HepG2 (cell line): ENCODE measurements at regions not wholly inside any gene's neighbourhood (a gene's known extent, or its start where the extent isn't known, plus 50 kb on each side); places are given as distances from the start of the nearest gene placed in this dataset.

ENCODE experiments used
- ARID4A ChIP-seq: sonication (generic); formaldehyde crosslinking; IDR thresholded peaks from 2 replicates; pipeline ENCODE4 v1.5.0; 2020; ENCODE audit warnings: mild to moderate bottlenecking, missing genetic modification reagents, borderline replicate concordance
- CTCF ChIP-seq: sonication (generic); formaldehyde crosslinking; IDR thresholded peaks from 2 replicates; pipeline ENCODE4 v1.5.0; 2020; ENCODE audit warnings: mild to moderate bottlenecking, missing genetic modification reagents, moderate library complexity
- EHMT2 ChIP-seq: fragments of 200-600 bp; sonication (generic); IDR thresholded peaks from 2 replicates; pipeline ENCODE4 v1.7.0; 2017; ENCODE audit warnings: antibody characterized with exemption, low read depth, low read length, borderline replicate concordance
- MBD4 ChIP-seq: IDR thresholded peaks from 2 replicates; pipeline ENCODE4 v1.6.1; 2012; ENCODE audit warnings: low read length, inconsistent platforms, borderline replicate concordance
- PAXIP1 ChIP-seq: sonication (generic); formaldehyde crosslinking; conservative IDR thresholded peaks from 2 replicates; pipeline ENCODE4 v1.4.0; 2020; ENCODE audit warnings: mild to moderate bottlenecking, missing genetic modification reagents, moderate library complexity
- SMAD3 ChIP-seq: sonication (generic); formaldehyde crosslinking; IDR thresholded peaks from 2 replicates; pipeline ENCODE4 v1.4.0; 2020; ENCODE audit warnings: missing genetic modification reagents
- XRCC5 ChIP-seq: fragments of 200-400 bp; formaldehyde crosslinking; optimal IDR thresholded peaks from 2 replicates; pipeline ENCODE3; 2017; ENCODE audit warnings: mild to moderate bottlenecking, low read length
- ZBTB33 ChIP-seq: sonication (generic); formaldehyde crosslinking; IDR thresholded peaks from 2 replicates; pipeline ENCODE4 v1.4.0; 2020; ENCODE audit warnings: missing genetic modification reagents
- ZFY ChIP-seq: sonication (generic); formaldehyde crosslinking; IDR thresholded peaks from 2 replicates; pipeline ENCODE4 v1.4.0; 2020; ENCODE audit warnings: missing genetic modification reagents
- ZNF512 ChIP-seq: sonication (generic); formaldehyde crosslinking; IDR thresholded peaks from 2 replicates; pipeline ENCODE4 v1.4.0; 2020; ENCODE audit warnings: mild to moderate bottlenecking, missing genetic modification reagents
- ZNF574 ChIP-seq: sonication (generic); formaldehyde crosslinking; IDR thresholded peaks from 2 replicates; pipeline ENCODE4 v1.4.0; 2020; ENCODE audit warnings: missing genetic modification reagents
- ZNF879 ChIP-seq: sonication (generic); formaldehyde crosslinking; IDR thresholded peaks from 2 replicates; pipeline ENCODE4 v1.8.1; 2023; ENCODE audit warnings: missing genetic modification reagents

GRCh38 chr10:114874827-114875411, 53.3 kb downstream of the FHIP2A start (continued):
- TF ChIP-seq ZFY (CRISPR knock-in tag) (peak; percentile 50; the same call in 1 of the 2 replicates), XRCC5 (peak; percentile 41), SMAD3 (CRISPR knock-in tag) (no peak), EHMT2 (no peak), CTCF (CRISPR knock-in tag) (peak; percentile 44), ZNF512 (CRISPR knock-in tag) (peak; percentile 25; the same call in 1 of the 2 replicates), ZNF879 (CRISPR knock-in tag) (no peak), ZBTB33 (peak; percentile 22; the same call in 1 of the 2 replicates), ZNF574 (CRISPR knock-in tag) (0 out of 2 replicates have a peak, but pooled peaks have one; percentile 21), ARID4A (CRISPR knock-in tag) (no peak), PAXIP1 (CRISPR knock-in tag) (no peak), MBD4 (no peak)
